ENCODE measurements at regions not wholly inside any gene's neighbourhood (a gene's known extent, or its start where the extent isn't known, plus 50 kb on each side); places are given as distances from the start of the nearest gene placed in this dataset.

- Histone ChIP-seq H3K4me1 (ENCODE audit: control insufficient read depth in 1 of 2, extremely low read depth in 1 of 2, insufficient read depth in 2 of 2, low read length in 2 of 2) (peaks cover 5 to 11% of the 10 kb centered on the region in 2 experiments), H3K36me3 (ENCODE audit: control insufficient read depth in 2 of 2, extremely low read depth in 1 of 2, insufficient read depth in 1 of 2, low read length in 1 of 2) (no peaks in the 10 kb centered on the region), H3K9me3 (no peaks in the 10 kb centered on the region), H3K27ac (ENCODE audit: low read length) (no peak overlapping the region), H3K27me3 (replicated peaks in 1 of 2; ENCODE audit: control insufficient read depth in 2 of 2, extremely low read depth in 1 of 2, insufficient read depth in 2 of 2, low read length in 1 of 2) (peaks cover 3 to 17% of the 10 kb centered on the region in 2 experiments), H3K4me3 (ENCODE audit: control insufficient read depth in 1 of 2, extremely low read depth in 1 of 2, low read length in 1 of 2) (no peak overlapping the region)
- no peaks in the 10 kb centered on the region for H3K36me3 Mint-ChIP-seq
- 70% methylated on average over 4 of the region's 8 CpGs for WGBS (ENCODE audit: insufficient coverage)
- DNase-seq (no peak), ATAC-seq (replicated peaks in 1 of 4) (no peak)
- ChIA-PET POLR2A (no interaction called here), CTCF (no interaction called here)
- H3K27me3 Mint-ChIP-seq = peaks cover 25 to 34% of the 10 kb centered on the region in 2 donors
- H3K4me3 Mint-ChIP-seq = no peak overlapping the region
- peaks cover 3 to 12% (median 5%) of the 10 kb centered on the region in 3 donors for H3K9me3 Mint-ChIP-seq
- H3K4me1 Mint-ChIP-seq = peaks cover 19 to 27% (median 21%) of the 10 kb centered on the region in 3 donors
- no peak overlapping the region for H3K27ac Mint-ChIP-seq
Observed at GRCh38 chr10:130244928-130245495, 108.8 kb downstream of the GLRX3 start.

DNA sequence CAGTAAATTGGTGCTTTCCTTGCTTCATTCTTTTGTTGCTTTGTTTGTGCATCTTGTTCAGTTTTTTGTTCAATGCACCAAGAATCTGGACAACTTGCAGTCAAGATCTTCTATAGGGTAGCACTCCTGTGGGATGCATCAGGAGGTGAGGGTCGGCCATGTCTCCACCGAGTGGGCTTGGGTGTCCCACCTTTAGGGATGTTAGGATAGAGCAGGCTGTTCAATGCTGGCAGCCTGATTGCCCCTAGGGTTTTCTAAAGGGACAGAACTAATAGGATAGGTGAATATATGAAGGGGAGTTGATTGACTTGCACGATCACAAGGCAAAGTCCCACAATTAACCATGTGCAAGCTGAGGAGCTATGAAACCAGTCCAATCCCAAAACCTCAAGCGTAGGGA is 109.9 kb downstream of the GLRX3 start:
- WGBS (ENCODE audit: insufficient coverage) = no CpG with 5 or more reads among the region's 4 CpGs
- Histone ChIP-seq H3K4me3 (ENCODE audit: control insufficient read depth in 1 of 2, extremely low read depth in 1 of 2, low read length in 1 of 2) (no peak overlapping the region), H3K27me3 (replicated peaks in 1 of 2; ENCODE audit: control insufficient read depth in 2 of 2, extremely low read depth in 1 of 2, insufficient read depth in 2 of 2, low read length in 1 of 2) (peaks cover 3 to 17% of the 10 kb centered on the region in 2 experiments), H3K4me1 (ENCODE audit: control insufficient read depth in 1 of 2, extremely low read depth in 1 of 2, insufficient read depth in 2 of 2, low read length in 2 of 2) (peaks cover 5 to 11% of the 10 kb centered on the region in 2 experiments), H3K9me3 (no peaks in the 10 kb centered on the region), H3K27ac (ENCODE audit: low read length) (no peak overlapping the region), H3K36me3 (ENCODE audit: control insufficient read depth in 2 of 2, extremely low read depth in 1 of 2, insufficient read depth in 1 of 2, low read length in 1 of 2) (no peaks in the 10 kb centered on the region)
- H3K36me3 Mint-ChIP-seq = no peaks in the 10 kb centered on the region
- no peak for DNase-seq
- no peak for ATAC-seq (replicated peaks in 1 of 4)
- peaks cover 22 to 26% of the 10 kb centered on the region in 2 donors for H3K27me3 Mint-ChIP-seq
- peaks cover 19 to 27% (median 21%) of the 10 kb centered on the region in 3 donors for H3K4me1 Mint-ChIP-seq
- H3K9me3 Mint-ChIP-seq = peaks cover 0 to 5% (median 3%) of the 10 kb centered on the region in 3 donors
- H3K27ac Mint-ChIP-seq = no peak overlapping the region
- POLR2A ChIA-PET = no interaction called here
- CTCF ChIA-PET = no interaction called here
- no peak overlapping the region for H3K4me3 Mint-ChIP-seq

GRCh38 chr10:130250127-130250526 is 113.9 kb downstream of the GLRX3 start:
- peaks cover 5 to 8% of the 10 kb centered on the region in 2 donors for H3K27me3 Mint-ChIP-seq
- POLR2A ChIA-PET = no interaction called here

GRCh38 chr10:130251766-130252165 is 115.6 kb downstream of the GLRX3 start:
- Mint-ChIP-seq H3K4me1 (no peaks in the 10 kb centered on the region), H3K27ac (no peak overlapping the region), H3K27me3 (no peaks in the 10 kb centered on the region), H3K9me3 (no peaks in the 10 kb centered on the region), H3K36me3 (peaks cover 11% of the 10 kb centered on the region), H3K4me3 (no peak overlapping the region)
- Histone ChIP-seq H3K27ac (ENCODE audit: low read length) (no peak overlapping the region), H3K36me3 (ENCODE audit: control insufficient read depth in 2 of 2, extremely low read depth in 1 of 2, insufficient read depth in 1 of 2, low read length in 1 of 2) (no peaks in the 10 kb centered on the region), H3K27me3 (replicated peaks in 1 of 2; ENCODE audit: control insufficient read depth in 2 of 2, extremely low read depth in 1 of 2, insufficient read depth in 2 of 2, low read length in 1 of 2) (peaks cover 2% of the 10 kb centered on the region in 2 experiments), H3K4me1 (ENCODE audit: control insufficient read depth in 1 of 2, extremely low read depth in 1 of 2, insufficient read depth in 2 of 2, low read length in 2 of 2) (no peaks in the 10 kb centered on the region), H3K4me3 (ENCODE audit: control insufficient read depth in 1 of 2, extremely low read depth in 1 of 2, low read length in 1 of 2) (no peak overlapping the region), H3K9me3 (no peaks in the 10 kb centered on the region)
- ChIA-PET POLR2A (no interaction called here), CTCF (no interaction called here)
- WGBS (ENCODE audit: insufficient coverage) = 67% methylated on average over 3 of the region's 4 CpGs
- DNase-seq (no peak), ATAC-seq (replicated peaks in 1 of 4) (no peak)

More at GRCh38 chr10:130250127-130250526, 113.9 kb downstream of the GLRX3 start:
- Histone ChIP-seq H3K27ac (ENCODE audit: low read length) (no peak overlapping the region), H3K9me3 (no peaks in the 10 kb centered on the region), H3K27me3 (replicated peaks in 1 of 2; ENCODE audit: control insufficient read depth in 2 of 2, extremely low read depth in 1 of 2, insufficient read depth in 2 of 2, low read length in 1 of 2) (peaks cover 2 to 5% of the 10 kb centered on the region in 2 experiments), H3K4me3 (ENCODE audit: control insufficient read depth in 1 of 2, extremely low read depth in 1 of 2, low read length in 1 of 2) (no peak overlapping the region), H3K36me3 (ENCODE audit: control insufficient read depth in 2 of 2, extremely low read depth in 1 of 2, insufficient read depth in 1 of 2, low read length in 1 of 2) (no peaks in the 10 kb centered on the region), H3K4me1 (ENCODE audit: control insufficient read depth in 1 of 2, extremely low read depth in 1 of 2, insufficient read depth in 2 of 2, low read length in 2 of 2) (no peaks in the 10 kb centered on the region)
- Mint-ChIP-seq H3K4me1 (peaks cover 0 to under 1% (median 0%) of the 10 kb centered on the region in 3 donors), H3K4me3 (no peak overlapping the region), H3K9me3 (no peaks in the 10 kb centered on the region), H3K27ac (no peak overlapping the region), H3K36me3 (peaks cover 11% of the 10 kb centered on the region)
- DNase-seq = no peak
- ATAC-seq (replicated peaks in 1 of 4) = no peak
- WGBS (ENCODE audit: insufficient coverage) = 100% methylated on average over 2 of the region's 3 CpGs
- CTCF ChIA-PET = no interaction called here

DNA sequence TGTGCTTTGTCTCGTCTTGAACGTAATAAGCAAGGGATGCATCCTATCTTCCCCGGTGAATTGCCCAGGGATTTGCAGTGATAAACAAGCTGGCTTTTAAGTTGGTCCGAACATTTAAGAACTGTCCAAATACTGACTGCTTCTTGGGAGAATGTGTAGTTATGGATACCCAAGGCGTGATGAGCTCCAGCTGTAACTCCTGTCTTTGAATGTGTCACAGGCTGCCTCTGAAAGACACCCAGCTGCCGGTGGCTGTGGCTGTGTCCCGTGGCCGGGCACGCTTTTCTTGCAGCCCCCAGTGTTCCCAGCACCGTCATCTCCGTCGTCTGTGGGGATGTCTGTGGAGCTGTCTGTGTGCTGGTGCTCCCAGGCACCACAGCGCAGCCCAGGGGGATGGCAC is 118.1 kb downstream of the GLRX3 start:
- Mint-ChIP-seq H3K4me1 (no peaks in the 10 kb centered on the region), H3K9me3 (no peaks in the 10 kb centered on the region), H3K4me3 (no peak overlapping the region), H3K27me3 (no peaks in the 10 kb centered on the region), H3K36me3 (peaks cover 11% of the 10 kb centered on the region), H3K27ac (no peak overlapping the region)
- Histone ChIP-seq H3K36me3 (ENCODE audit: control insufficient read depth in 2 of 2, extremely low read depth in 1 of 2, insufficient read depth in 1 of 2, low read length in 1 of 2) (no peaks in the 10 kb centered on the region), H3K4me1 (ENCODE audit: control insufficient read depth in 1 of 2, extremely low read depth in 1 of 2, insufficient read depth in 2 of 2, low read length in 2 of 2) (no peaks in the 10 kb centered on the region), H3K27me3 (replicated peaks in 1 of 2; ENCODE audit: control insufficient read depth in 2 of 2, extremely low read depth in 1 of 2, insufficient read depth in 2 of 2, low read length in 1 of 2) (peaks cover 2% of the 10 kb centered on the region in 2 experiments), H3K4me3 (ENCODE audit: control insufficient read depth in 1 of 2, extremely low read depth in 1 of 2, low read length in 1 of 2) (no peak overlapping the region), H3K27ac (ENCODE audit: low read length) (no peak overlapping the region), H3K9me3 (no peaks in the 10 kb centered on the region)
- CTCF ChIA-PET = no interaction called here
- POLR2A ChIA-PET = no interaction called here
- DNase-seq = no peak
- ATAC-seq (replicated peaks in 1 of 4) = no peak
- 79% methylated on average over 5 of the region's 13 CpGs for WGBS (ENCODE audit: insufficient coverage)

- H3K27me3 ChIP-seq (replicated peaks in 1 of 2; ENCODE audit: control insufficient read depth in 2 of 2, extremely low read depth in 1 of 2, insufficient read depth in 2 of 2, low read length in 1 of 2) = peaks cover 2% of the 10 kb centered on the region in 2 experiments
- H3K4me1 ChIP-seq (ENCODE audit: control insufficient read depth in 1 of 2, extremely low read depth in 1 of 2, insufficient read depth in 2 of 2, low read length in 2 of 2) = no peaks in the 10 kb centered on the region
- POLR2A ChIA-PET = no interaction called here
- no peaks in the 10 kb centered on the region for H3K9me3 ChIP-seq
- Mint-ChIP-seq H3K27ac (no peak overlapping the region), H3K36me3 (peaks cover 11% of the 10 kb centered on the region), H3K9me3 (no peaks in the 10 kb centered on the region), H3K4me3 (no peak overlapping the region), H3K4me1 (no peaks in the 10 kb centered on the region), H3K27me3 (no peaks in the 10 kb centered on the region)
- H3K27ac ChIP-seq (ENCODE audit: low read length) = no peak overlapping the region
- no peak overlapping the region for H3K4me3 ChIP-seq (ENCODE audit: control insufficient read depth in 1 of 2, extremely low read depth in 1 of 2, low read length in 1 of 2)
- ATAC-seq (replicated peaks in 1 of 4) = no peak
- WGBS (ENCODE audit: insufficient coverage) = no CpG with 5 or more reads among the region's 5 CpGs
- H3K36me3 ChIP-seq (ENCODE audit: control insufficient read depth in 2 of 2, extremely low read depth in 1 of 2, insufficient read depth in 1 of 2, low read length in 1 of 2) = no peaks in the 10 kb centered on the region
- DNase-seq = no peak
- CTCF ChIA-PET = no interaction called here
Observed at GRCh38 chr10:130254662-130255061, 118.5 kb downstream of the GLRX3 start.

DNA sequence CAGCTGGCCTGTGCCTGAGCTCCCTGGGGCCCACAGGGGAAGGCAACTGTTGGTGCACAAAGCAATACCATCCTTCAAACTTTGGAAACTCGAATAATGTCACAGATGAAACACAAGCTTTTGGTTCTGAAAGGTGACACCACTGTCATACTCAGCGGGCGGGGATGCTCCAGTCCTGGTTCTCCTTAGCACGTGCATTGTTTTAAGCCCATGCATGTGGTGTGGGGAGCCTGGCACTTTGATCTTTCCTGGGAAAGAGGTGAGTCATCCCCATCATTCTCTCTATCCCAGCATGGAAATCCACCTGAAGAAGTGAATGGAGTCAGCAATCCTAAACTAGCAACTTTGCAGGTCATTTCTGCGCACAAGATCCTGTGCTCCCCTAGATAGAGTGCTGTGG is 119.6 kb downstream of the GLRX3 start:
- Histone ChIP-seq H3K4me3 (ENCODE audit: control insufficient read depth in 1 of 2, extremely low read depth in 1 of 2, low read length in 1 of 2) (no peak overlapping the region), H3K4me1 (ENCODE audit: control insufficient read depth in 1 of 2, extremely low read depth in 1 of 2, insufficient read depth in 2 of 2, low read length in 2 of 2) (no peaks in the 10 kb centered on the region), H3K36me3 (ENCODE audit: control insufficient read depth in 2 of 2, extremely low read depth in 1 of 2, insufficient read depth in 1 of 2, low read length in 1 of 2) (no peaks in the 10 kb centered on the region), H3K27ac (ENCODE audit: low read length) (no peak overlapping the region), H3K9me3 (no peaks in the 10 kb centered on the region), H3K27me3 (replicated peaks in 1 of 2; ENCODE audit: control insufficient read depth in 2 of 2, extremely low read depth in 1 of 2, insufficient read depth in 2 of 2, low read length in 1 of 2) (peaks cover 2% of the 10 kb centered on the region in 2 experiments)
- H3K27me3 Mint-ChIP-seq = no peaks in the 10 kb centered on the region
- H3K9me3 Mint-ChIP-seq = no peaks in the 10 kb centered on the region
- ATAC-seq (replicated peaks in 1 of 4) (no peak), DNase-seq (no peak)
- H3K4me3 Mint-ChIP-seq = no peak overlapping the region
- WGBS (ENCODE audit: insufficient coverage) = 95% methylated on average over 4 of the region's 5 CpGs
- POLR2A ChIA-PET = no interaction called here
- H3K27ac Mint-ChIP-seq = no peak overlapping the region
- CTCF ChIA-PET = no interaction called here
- H3K36me3 Mint-ChIP-seq = peaks cover 13% of the 10 kb centered on the region
- H3K4me1 Mint-ChIP-seq = no peaks in the 10 kb centered on the region

Measured in T-cell (primary cell).